ENCODE measurements at regions not wholly inside any gene's neighbourhood (a gene's known extent, or its start where the extent isn't known, plus 50 kb on each side); places are given as distances from the start of the nearest gene placed in this dataset.

DNA sequence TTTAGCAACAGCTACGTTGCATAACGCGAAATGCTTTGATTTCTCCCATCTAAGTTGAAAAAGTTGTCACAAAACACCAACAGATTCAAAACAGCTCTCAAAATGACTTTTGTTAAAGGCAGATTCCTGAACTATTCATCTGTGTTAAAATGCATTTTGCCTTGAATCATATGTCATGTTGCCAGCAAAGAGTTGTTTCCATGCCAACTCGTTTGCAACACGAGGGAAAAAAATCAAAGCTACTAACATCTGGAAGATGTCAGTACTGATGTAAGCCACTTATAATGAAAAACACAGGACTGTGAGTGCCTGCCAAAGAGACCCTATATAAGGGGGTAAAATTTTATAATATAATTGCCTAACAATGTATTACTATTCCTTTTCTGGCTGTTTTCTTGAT, 182.7 kb upstream of the PTBP2 start:
- Histone ChIP-seq H3K4me3 (ENCODE audit: low read depth, low read length, poor library complexity, severe bottlenecking) (no peak overlapping the region), H4K20me1 (ENCODE audit: insufficient read depth, low read length) (no peaks in the 10 kb centered on the region), H2AFZ (ENCODE audit: low read length) (no peak overlapping the region), H3K79me2 (ENCODE audit: insufficient read depth, low read depth, low read length) (no peaks in the 10 kb centered on the region), H3K9me3 (ENCODE audit: low read length) (no peaks in the 10 kb centered on the region), H3K36me3 (ENCODE audit: insufficient read depth, low read length) (no peaks in the 10 kb centered on the region), H3K9me2 (ENCODE audit: insufficient read depth, low read length) (no peaks in the 10 kb centered on the region), H3K4me1 (ENCODE audit: insufficient read depth, low read length, poor library complexity, severe bottlenecking) (no peaks in the 10 kb centered on the region), H3K27ac (ENCODE audit: low read depth, low read length, poor library complexity, severe bottlenecking) (no peak overlapping the region), H3K4me2 (ENCODE audit: low read length) (no peak overlapping the region)
- TF ChIP-seq EZH2phosphoT487 (IDR thresholded peaks at IDR 0.05; ENCODE audit: borderline replicate concordance, low read depth, low read length) = no peak
- TF ChIP-seq, protein P1, sequence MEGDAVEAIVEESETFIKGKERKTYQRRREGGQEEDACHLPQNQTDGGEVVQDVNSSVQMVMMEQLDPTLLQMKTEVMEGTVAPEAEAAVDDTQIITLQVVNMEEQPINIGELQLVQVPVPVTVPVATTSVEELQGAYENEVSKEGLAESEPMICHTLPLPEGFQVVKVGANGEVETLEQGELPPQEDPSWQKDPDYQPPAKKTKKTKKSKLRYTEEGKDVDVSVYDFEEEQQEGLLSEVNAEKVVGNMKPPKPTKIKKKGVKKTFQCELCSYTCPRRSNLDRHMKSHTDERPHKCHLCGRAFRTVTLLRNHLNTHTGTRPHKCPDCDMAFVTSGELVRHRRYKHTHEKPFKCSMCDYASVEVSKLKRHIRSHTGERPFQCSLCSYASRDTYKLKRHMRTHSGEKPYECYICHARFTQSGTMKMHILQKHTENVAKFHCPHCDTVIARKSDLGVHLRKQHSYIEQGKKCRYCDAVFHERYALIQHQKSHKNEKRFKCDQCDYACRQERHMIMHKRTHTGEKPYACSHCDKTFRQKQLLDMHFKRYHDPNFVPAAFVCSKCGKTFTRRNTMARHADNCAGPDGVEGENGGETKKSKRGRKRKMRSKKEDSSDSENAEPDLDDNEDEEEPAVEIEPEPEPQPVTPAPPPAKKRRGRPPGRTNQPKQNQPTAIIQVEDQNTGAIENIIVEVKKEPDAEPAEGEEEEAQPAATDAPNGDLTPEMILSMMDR (conservative IDR thresholded peaks at IDR 0.05; ENCODE audit: low read length) = no peak
- POLR2A ChIA-PET = no interaction called here
- DNase-seq (ENCODE audit: low spot score) = no peak
- CTCF ChIA-PET (ENCODE audit: unreplicated experiment) = no interaction called here
- intact Hi-C loops (cut with micrococcal nuclease; ENCODE audit: unreplicated experiment) = no loop called here
- no TSS peak for BruUV-seq (replicated peaks)

DNA sequence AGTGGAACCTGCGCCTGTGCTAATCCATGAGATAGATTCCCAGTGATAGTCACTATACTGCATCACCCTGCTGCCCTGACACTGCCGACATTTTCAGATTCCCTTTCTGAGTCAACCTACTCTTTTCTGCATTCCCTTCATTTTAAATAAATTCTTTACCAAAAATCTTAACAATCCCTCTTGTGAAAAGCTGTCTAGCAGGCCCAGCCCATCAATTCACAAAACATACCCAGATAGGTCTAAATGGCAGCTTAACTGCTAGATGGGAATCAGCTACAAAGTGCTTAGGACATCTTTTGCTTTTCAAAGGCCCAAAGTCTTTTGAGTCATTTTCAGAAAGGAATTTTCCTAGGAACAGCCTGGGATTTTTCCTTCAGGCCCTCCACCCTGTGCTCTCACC, 180.1 kb upstream of the PTBP2 start:
- H3K36me3 ChIP-seq (ENCODE audit: insufficient read depth, low read length) = no peaks in the 10 kb centered on the region
- H3K9me2 ChIP-seq (ENCODE audit: insufficient read depth, low read length) = no peaks in the 10 kb centered on the region
- no peak for TF ChIP-seq EZH2phosphoT487 (IDR thresholded peaks at IDR 0.05; ENCODE audit: borderline replicate concordance, low read depth, low read length)
- TF ChIP-seq, protein P1 (conservative IDR thresholded peaks at IDR 0.05; ENCODE audit: low read length) = no peak
- H3K9me3 ChIP-seq (ENCODE audit: low read length) = no peaks in the 10 kb centered on the region
- H3K4me1 ChIP-seq (ENCODE audit: insufficient read depth, low read length, poor library complexity, severe bottlenecking) = no peaks in the 10 kb centered on the region
- H3K4me2 ChIP-seq (ENCODE audit: low read length) = no peak overlapping the region
- no peak for DNase-seq (ENCODE audit: low spot score)
- H3K27ac ChIP-seq (ENCODE audit: low read depth, low read length, poor library complexity, severe bottlenecking) = no peak overlapping the region
- no peaks in the 10 kb centered on the region for H4K20me1 ChIP-seq (ENCODE audit: insufficient read depth, low read length)
- H3K4me3 ChIP-seq (ENCODE audit: low read depth, low read length, poor library complexity, severe bottlenecking) = no peak overlapping the region
- H3K79me2 ChIP-seq (ENCODE audit: insufficient read depth, low read depth, low read length) = no peaks in the 10 kb centered on the region
- H2AFZ ChIP-seq (ENCODE audit: low read length) = no peak overlapping the region
- POLR2A ChIA-PET = no interaction called here
- no TSS peak for BruUV-seq (replicated peaks)
- intact Hi-C loops (cut with micrococcal nuclease; ENCODE audit: unreplicated experiment) = no loop called here
- CTCF ChIA-PET (ENCODE audit: unreplicated experiment) = no interaction called here

DNA sequence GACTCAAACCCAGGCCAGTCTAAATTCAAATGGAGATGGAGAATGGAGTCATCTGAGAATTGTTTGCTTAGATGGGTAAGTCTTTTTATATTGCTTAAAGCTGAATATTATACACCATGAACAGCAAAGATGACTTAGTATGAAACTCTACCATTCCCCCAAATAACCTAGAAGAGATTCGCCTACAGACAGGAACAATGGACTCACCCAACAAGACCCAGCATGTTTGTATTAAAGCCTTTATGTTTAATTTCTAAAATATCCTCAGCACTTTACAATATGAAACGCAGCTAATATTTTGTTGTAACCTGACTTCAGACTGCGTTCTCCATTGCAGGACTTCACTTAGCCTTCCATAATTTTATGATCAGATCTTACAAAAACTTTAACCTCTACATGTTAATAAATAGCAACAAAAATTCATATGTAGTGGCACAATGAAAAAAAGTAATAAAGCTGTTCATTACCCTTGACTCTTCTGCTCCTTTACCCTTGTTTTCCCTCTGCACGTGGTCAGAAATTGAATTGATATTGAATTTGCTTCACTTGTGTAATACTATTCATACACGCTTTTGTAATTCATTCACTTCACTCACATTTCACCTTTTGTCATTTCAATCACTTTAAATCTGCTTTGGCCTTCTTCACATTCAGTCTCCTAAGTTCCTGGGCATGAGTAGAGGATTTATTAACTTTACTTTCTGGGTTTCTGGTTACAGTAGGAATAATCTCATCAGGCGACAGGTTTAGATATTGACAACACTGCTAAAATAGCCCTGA, 177.3 kb upstream of the PTBP2 start:
- Histone ChIP-seq H3K4me2 (ENCODE audit: low read length) (no peak overlapping the region), H2AFZ (ENCODE audit: low read length) (no peak overlapping the region), H3K79me2 (ENCODE audit: insufficient read depth, low read depth, low read length) (no peaks in the 10 kb centered on the region), H3K9me3 (ENCODE audit: low read length) (no peaks in the 10 kb centered on the region), H3K4me1 (ENCODE audit: insufficient read depth, low read length, poor library complexity, severe bottlenecking) (no peaks in the 10 kb centered on the region), H3K4me3 (ENCODE audit: low read depth, low read length, poor library complexity, severe bottlenecking) (no peak overlapping the region), H3K36me3 (ENCODE audit: insufficient read depth, low read length) (no peaks in the 10 kb centered on the region), H4K20me1 (ENCODE audit: insufficient read depth, low read length) (no peaks in the 10 kb centered on the region), H3K9me2 (ENCODE audit: insufficient read depth, low read length) (no peaks in the 10 kb centered on the region), H3K27ac (ENCODE audit: low read depth, low read length, poor library complexity, severe bottlenecking) (no peak overlapping the region)
- DNase-seq (ENCODE audit: low spot score) = no peak
- BruUV-seq (replicated peaks) = no TSS peak
- no peak for TF ChIP-seq EZH2phosphoT487 (IDR thresholded peaks at IDR 0.05; ENCODE audit: borderline replicate concordance, low read depth, low read length)
- TF ChIP-seq, protein P1 (conservative IDR thresholded peaks at IDR 0.05; ENCODE audit: low read length) = no peak
- ChIA-PET CTCF (ENCODE audit: unreplicated experiment) (no interaction called here), POLR2A (interaction anchor here (0.6 to 0.7 kb wide), 5 partner anchors 10 to 49 kb away, joined by 3 to 5 read pairs (median 3); no protein-coding TSS in a partner anchor)
- intact Hi-C loops (cut with micrococcal nuclease; ENCODE audit: unreplicated experiment) = no loop called here

Measured in OCI-LY7 (cell line).